HG03097 (cell line): ENCODE measurements at regions not wholly inside any gene's neighbourhood (a gene's known extent, or its start where the extent isn't known, plus 50 kb on each side); places are given as distances from the start of the nearest gene placed in this dataset.

Experiments used
- ATAC-seq: cut with Tn5 transposase; IDR thresholded peaks from one replicate; pipeline ENCODE4 v1.9.1; 2021; ENCODE audit not compliant: unreplicated experiment, low FRiP score

- no peak for ATAC-seq
Observed at GRCh38 chr6:81485395-81485794, 267.1 kb downstream of the TENT5A start.

DNA sequence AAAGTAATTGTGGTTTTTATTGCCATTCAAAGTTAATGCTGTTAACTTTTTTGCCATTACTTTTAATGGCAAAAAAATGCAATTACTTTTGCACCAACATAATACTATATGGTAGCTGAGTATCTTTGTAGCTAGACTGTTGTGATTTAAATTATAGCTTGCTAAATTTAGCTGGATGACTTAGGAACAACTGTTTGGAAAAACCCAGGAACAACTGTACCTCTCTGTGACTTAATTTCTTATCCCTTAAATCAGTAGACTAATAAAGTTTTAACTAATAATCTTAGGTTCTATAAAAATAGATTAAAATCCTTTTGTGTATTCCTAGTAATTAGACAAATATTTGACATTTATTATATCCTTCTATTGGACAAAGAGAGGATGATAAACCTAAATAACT lies 268.2 kb downstream of the TENT5A start:
- ATAC-seq, result no peak

GRCh38 chr6:81480139-81480538 lies 272.3 kb downstream of the TENT5A start:
- ATAC-seq, result no peak

DNA sequence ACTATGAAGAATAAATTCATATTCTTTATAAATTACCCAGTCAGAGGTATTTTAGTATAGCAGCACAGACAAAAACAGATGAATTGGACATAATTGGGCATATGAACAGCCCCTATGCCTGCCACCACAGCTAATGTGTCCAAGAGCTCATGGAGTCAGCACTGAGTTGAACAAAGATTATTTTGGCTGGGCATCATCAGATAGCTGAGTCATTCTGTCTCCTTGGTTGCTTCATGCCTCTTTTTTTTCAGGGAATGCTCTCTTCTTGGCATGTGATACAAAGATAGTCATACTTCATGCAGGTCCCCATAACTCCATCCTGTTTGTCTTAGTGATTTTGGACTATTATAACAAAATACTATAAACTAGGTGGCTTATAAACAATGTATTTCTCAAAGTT lies 275.6 kb downstream of the TENT5A start:
- no peak for ATAC-seq

DNA sequence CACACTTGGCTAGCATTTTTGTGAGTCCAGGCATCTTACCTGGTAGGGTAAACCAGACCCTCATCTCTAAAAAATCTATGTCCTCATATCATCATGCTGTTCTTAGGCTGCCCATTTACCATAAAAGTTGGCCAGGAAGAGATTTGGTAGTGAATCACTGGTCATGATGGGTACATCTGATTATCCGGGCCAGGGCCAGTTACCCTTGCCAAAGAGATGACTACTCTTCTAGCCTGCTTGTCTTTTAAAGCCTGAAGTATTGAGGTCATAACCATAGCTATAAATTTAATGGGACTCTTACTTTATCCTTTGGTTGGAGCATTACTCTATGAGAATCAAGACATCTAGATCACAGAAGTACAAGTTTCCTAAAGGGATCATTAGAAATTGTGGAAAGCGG lies 276.8 kb downstream of the TENT5A start:
- ATAC-seq, result no peak

- no peak for ATAC-seq
Observed at GRCh38 chr6:81465859-81466258, 286.6 kb downstream of the TENT5A start.

DNA sequence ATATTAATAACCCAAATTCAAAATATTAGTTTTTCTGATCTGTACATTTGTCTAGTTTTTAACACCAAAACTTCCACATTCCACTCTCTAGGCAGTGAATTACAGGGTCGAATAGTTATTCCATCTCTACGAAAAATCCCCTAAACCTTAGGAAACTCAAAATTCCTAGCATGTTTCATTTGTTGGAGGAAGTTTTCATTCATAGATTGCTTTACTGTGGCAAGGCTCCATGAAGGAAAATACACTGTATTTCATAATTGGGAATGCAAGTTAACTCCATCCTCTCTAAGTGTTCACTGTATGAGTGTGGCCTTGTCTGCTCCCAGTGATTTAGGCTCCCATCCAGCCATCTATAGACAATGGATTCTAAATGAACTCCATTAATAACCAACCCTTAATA lies 296.1 kb downstream of the TENT5A start:
- ATAC-seq, result no peak

DNA sequence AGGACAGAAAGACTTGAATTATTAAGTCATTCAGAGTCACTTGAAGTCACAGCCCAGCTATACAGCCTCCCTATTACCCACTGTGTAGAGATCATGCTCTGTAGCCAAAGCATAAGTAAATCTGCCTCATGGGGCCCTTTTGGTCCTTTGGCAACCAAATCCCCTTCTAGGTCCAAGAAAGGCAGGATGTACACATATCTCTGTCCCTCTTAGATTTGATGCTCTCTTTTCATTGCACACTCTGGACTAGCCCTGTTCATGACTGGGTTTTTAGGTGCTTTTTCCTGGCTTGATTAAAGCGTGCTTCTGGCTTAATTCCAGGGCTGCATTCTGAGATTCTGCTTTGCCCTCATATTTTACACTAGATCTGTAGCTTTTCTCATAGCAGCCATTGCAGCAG lies 296.8 kb downstream of the TENT5A start:
- no peak for ATAC-seq

DNA sequence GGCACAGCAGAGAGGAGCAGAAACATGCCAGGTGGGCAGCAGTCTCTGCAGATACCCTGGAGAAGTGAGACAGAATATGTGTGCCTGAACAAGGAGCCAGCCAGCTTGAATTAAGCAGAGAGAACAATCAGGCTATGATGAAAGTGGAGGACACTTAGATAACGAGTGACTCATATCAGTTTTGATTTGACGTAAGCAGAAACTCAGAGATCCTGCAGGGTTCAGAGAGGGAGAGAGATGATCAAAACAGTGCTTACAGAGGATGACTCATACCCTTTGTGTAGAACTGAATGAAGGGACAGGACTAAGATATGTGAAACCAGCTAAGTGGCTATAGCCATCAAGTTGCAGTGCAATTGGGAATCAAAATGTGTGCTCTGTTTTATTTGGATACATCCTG lies 300.7 kb downstream of the TENT5A start:
- no peak for ATAC-seq

- ATAC-seq, result no peak
Observed at GRCh38 chr6:81450180-81450579, 302.3 kb downstream of the TENT5A start.

DNA sequence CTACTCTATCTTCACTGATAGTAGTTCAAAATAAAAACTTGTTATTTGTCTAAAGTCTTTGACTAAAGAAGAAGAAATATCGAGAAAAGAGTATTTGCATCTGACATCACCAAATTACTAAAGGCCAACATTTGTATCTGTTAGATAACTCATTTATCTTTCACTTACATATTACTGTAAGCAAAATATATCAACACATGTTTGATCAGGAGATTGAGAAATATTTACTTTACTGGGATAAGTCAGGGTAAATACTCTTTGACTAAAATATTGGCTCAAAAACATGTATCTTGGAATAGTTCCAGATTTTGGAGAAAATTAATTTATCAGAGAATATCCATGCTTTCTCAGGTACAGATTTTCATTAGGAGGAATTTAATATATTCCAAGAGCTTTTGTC lies 306.0 kb downstream of the TENT5A start:
- no peak for ATAC-seq

- no peak for ATAC-seq
Observed at GRCh38 chr6:81439417-81439816, 313.1 kb downstream of the TENT5A start.

GRCh38 chr6:81436990-81437389 lies 315.5 kb downstream of the TENT5A start:
- ATAC-seq, result no peak

DNA sequence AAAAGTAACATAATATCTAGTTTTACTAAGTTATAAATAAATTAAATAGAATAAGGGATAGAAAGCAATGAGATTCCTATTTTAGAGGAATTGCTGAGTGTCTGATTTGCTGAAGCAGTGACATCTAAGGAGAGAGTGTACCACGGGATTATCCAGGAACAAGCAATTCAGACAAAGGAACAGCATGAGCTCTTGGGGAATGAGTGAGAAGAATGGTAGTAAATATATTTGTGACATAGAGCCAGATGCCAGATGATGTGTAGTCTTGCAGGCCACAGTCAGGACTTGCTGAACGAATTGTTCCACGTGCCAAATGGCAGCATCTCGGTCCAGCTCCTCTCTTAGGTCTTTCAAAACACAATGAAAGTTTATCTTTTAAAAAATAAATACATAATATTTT lies 339.2 kb downstream of the TENT5A start:
- no peak for ATAC-seq

GRCh38 chr6:81401970-81402690 lies 350.4 kb downstream of the TENT5A start:
- ATAC-seq, result no peak

DNA sequence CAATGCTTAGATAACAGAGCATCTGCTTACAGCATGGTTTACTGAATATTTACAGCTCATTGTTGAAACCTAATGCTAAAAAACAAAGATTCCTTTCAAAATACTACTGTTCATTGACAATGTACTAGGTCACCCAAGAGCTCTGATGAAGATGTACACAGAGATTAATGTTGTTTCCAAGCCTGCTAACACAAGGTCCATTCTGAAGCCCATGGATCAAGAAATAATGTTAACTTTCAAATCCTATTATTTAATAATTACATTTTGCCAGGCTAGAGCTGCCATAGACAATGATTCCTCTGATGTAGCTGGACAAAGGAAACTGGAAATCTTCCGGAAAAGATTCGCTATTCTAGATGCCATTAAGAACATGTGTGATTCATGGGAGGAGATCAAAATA lies 355.6 kb downstream of the TENT5A start:
- no peak for ATAC-seq

DNA sequence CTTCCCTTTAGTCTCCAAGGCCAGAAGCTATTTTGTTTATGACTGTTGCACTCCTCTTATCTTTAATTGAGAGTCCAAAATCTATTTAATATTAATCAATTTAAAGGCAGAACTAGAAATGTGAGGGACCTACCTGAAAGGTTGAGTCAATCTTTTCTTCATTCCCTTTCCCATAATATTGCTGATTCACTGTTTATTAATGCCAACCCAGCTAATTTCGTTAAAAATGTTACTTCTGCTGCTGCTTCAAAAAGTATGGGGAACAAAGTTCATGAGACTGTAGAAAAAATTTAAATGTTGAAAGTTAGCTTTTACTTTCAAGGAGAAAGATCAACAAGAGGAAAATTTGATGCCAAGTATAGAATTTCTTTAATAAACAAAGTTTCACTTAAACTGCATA lies 365.3 kb downstream of the TENT5A start:
- no peak for ATAC-seq

- ATAC-seq, result no peak
Observed at GRCh38 chr6:81384921-81385320, 367.6 kb downstream of the TENT5A start.

- ATAC-seq, result no peak
Observed at GRCh38 chr6:81383472-81383871, 369.0 kb downstream of the TENT5A start.

GRCh38 chr6:81382852-81383251 lies 369.6 kb downstream of the TENT5A start:
- ATAC-seq, result no peak

DNA sequence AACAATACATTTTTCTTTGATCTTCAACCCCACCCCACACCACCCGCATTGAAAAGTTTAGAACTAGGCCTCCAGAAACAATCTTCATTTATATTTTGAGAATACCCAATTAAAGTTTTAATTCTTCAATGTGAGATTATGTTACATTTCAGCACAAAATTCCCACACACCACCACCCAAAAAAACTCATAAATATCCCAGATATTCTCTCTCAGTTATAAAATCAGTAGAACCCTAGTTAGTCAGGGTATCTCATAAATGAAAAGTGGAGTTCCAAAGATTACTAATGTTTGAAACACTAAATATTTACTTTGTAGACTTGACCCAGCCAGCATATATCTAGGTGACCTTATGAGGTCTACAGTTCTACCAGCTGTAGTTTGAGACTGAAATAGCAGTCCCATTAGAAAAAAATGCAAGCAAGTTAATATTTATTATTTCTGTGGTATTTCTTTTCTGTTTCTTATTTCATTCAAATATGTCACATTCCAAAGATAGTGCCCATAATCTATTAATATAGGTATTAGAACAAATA lies 371.0 kb downstream of the TENT5A start:
- ATAC-seq, result no peak

GRCh38 chr6:81380718-81381338 lies 371.7 kb downstream of the TENT5A start:
- ATAC-seq, result no peak
